Fibroblast of the aortic adventitia (primary cell): ENCODE measurements at regions not wholly inside any gene's neighbourhood (a gene's known extent, or its start where the extent isn't known, plus 50 kb on each side); places are given as distances from the start of the nearest gene placed in this dataset.

Experiments
- DNase-seq: peaks from one replicate; pipeline ENCODE4 v3.0.0-alpha.2; 2010; ENCODE audit warnings: low read depth
- H3K4me3 ChIP-seq: 2 replicates; pipeline ENCODE4 v1.5.1; 2011; ENCODE audit warnings: low read depth, mild to moderate bottlenecking, control low read depth, low read length, moderate library complexity
- TF ChIP-seq, protein P1 (sequence below): IDR thresholded peaks from 2 replicates; pipeline ENCODE4 v1.5.1; 2011; ENCODE audit warnings: mild to moderate bottlenecking, low read length, control low read depth, inconsistent platforms; ENCODE audit not compliant: insufficient read depth

DNA sequence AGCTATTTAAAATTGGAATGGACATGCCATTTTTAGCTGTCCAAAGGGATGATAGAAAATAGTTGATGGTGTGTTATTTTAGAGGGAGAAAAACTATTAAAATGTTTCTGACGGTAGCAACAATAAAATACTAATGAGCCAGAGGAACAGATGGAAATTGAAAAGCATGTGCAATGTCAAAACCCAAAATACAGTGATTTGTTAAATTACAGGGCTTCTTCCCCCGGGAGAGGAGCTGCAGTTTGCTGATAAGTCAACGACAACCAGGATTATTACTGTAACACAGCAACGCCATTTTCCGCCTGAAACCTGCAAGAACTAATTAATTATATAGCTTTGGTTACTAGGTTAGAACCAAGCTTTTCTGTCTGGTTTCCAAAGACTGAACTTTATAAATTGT lies 179.6 kb upstream of the SPTLC3 start:
- TF ChIP-seq, protein P1, sequence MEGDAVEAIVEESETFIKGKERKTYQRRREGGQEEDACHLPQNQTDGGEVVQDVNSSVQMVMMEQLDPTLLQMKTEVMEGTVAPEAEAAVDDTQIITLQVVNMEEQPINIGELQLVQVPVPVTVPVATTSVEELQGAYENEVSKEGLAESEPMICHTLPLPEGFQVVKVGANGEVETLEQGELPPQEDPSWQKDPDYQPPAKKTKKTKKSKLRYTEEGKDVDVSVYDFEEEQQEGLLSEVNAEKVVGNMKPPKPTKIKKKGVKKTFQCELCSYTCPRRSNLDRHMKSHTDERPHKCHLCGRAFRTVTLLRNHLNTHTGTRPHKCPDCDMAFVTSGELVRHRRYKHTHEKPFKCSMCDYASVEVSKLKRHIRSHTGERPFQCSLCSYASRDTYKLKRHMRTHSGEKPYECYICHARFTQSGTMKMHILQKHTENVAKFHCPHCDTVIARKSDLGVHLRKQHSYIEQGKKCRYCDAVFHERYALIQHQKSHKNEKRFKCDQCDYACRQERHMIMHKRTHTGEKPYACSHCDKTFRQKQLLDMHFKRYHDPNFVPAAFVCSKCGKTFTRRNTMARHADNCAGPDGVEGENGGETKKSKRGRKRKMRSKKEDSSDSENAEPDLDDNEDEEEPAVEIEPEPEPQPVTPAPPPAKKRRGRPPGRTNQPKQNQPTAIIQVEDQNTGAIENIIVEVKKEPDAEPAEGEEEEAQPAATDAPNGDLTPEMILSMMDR = no peak
- DNase-seq = no peak
- no peak overlapping the region for H3K4me3 ChIP-seq

DNA sequence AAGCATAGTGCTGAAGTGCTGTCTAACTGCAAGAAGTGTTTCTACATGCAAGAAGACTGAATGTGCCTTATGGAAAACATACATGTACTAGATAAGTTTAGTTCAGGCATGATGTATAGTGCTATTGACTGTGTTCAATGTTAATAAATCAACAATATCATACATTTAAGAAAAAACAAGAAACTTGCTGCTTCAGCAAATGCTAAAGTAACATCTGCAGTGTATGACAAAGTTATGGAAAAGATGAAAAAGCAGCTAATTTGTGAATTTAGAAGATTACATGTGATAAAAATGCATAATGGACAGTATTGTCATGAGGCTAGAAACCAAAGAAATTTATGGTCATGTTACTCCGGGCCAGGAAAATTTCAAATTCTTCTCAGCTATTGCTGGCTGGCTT lies 174.9 kb upstream of the SPTLC3 start:
- no peak for DNase-seq
- no peak overlapping the region for H3K4me3 ChIP-seq
- TF ChIP-seq, protein P1 = no peak

- TF ChIP-seq, protein P1 = no peak
- no peak overlapping the region for H3K4me3 ChIP-seq
- DNase-seq = no peak
Measured at GRCh38 chr20:12835999-12836398, 172.8 kb upstream of the SPTLC3 start.

- no peak for DNase-seq
- H3K4me3 ChIP-seq = no peak overlapping the region
- TF ChIP-seq, protein P1 = no peak
Measured at GRCh38 chr20:12837646-12838045, 171.1 kb upstream of the SPTLC3 start.

DNA sequence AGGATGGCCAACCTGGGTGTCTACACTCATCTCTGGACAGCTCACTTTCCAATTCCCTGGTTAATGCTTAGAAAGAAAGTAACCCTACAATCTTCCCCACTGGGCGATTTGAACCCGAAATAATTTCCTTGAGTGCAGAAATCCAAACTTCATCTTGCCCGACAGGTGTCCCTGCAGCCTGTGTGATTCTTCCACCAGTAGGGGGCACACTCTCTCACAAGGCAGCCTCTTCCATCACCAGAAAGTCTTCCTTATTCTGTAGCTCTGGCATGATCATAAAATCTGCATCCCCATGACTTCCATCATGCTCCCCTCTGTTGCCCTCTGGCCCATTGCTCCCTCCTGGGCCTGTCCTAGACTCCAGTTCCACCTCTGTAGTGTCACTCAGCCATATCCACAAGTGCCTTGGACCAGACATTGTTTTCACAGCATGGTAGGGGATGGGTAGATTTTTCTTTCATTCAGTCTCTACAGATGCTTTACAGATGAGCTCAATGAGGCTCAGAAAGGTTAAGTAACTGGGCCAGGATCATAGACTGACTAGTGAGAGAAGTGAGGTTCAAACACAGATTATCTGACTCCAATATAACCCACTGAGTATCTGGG lies 170.4 kb upstream of the SPTLC3 start:
- DNase-seq = no peak
- no peak overlapping the region for H3K4me3 ChIP-seq
- TF ChIP-seq, protein P1 = no peak

DNA sequence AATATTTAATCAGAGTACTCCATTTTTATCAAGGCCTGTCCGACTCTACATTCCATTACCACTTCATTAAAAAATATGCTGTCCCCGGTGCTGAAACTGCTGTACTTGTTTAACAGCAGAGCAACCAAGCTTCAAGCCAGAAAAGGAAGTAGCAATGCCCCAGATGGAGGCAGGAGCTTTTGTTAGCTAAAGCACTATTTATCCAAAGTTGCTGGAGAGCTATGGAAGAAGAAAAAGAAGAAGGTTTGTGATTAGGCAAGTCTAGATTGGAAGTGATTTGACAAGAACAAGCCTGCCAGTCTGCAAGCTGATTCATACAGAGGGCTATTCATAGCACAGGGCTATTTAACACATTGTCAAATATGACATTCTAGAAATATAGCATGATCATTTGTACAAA lies 160.9 kb upstream of the SPTLC3 start:
- H3K4me3 ChIP-seq = no peak overlapping the region
- TF ChIP-seq, protein P1 = no peak
- DNase-seq = peak; percentile 3
